Ovary (tissue), 3 donors: ENCODE measurements at regions not wholly inside any gene's neighbourhood (a gene's known extent, or its start where the extent isn't known, plus 50 kb on each side); places are given as distances from the start of the nearest gene placed in this dataset.

Experiments used
- CTCF ChIP-seq, 3 donors: fragments of 450-650 bp in 2 of 3; fragments of 200-600 bp in 1 of 3; IDR thresholded peaks; one replicate each; pipeline versions ENCODE4 v1.5.1 to v1.8.0; 2016 to 2022; ENCODE audit warnings: antibody characterized with exemption in 3 of 3, mild to moderate bottlenecking in 1 of 3
- EP300 ChIP-seq: sonication (generic); formaldehyde crosslinking; IDR thresholded peaks from one replicate; pipeline ENCODE4 v1.6.1; 2017; ENCODE audit warnings: antibody characterized with exemption
- POLR2A ChIP-seq: fragments of 450-650 bp; IDR thresholded peaks from one replicate; pipeline ENCODE4 v1.6.1; 2017; ENCODE audit warnings: antibody characterized with exemption, mild to moderate bottlenecking, moderate library complexity
- donor health status: DM: no; HTN: no; CAD: no.

GRCh38 chr1:80450711-80451110 is 1350.0 kb upstream of the ADGRL2 start:
- TF ChIP-seq CTCF (IDR thresholded peaks at IDR 0.05) (no peak), POLR2A (no peak), EP300 (no peak)
